Gastrocnemius medialis (tissue), 4 donors: ENCODE measurements at regions not wholly inside any gene's neighbourhood (a gene's known extent, or its start where the extent isn't known, plus 50 kb on each side); places are given as distances from the start of the nearest gene placed in this dataset.

ENCODE experiments used
- ATAC-seq, 2 donors: fragments of 150-250 bp; one replicate each; pipeline ENCODE4 v1.9.1; 2016
- DNase-seq, 2 donors: peaks; one replicate each; pipeline ENCODE4 v3.0.0-alpha.2; 2019
- H3K27ac ChIP-seq, 4 donors: fragments of 200-600 bp; sonication (generic); 1 replicate in 1 of 4; 2 replicates in 3 of 4; pipeline ENCODE4 v1.5.1; 2016 to 2018; ENCODE audit warnings: mild to moderate bottlenecking in 2 of 4, moderate library complexity in 1 of 4
- H3K27me3 ChIP-seq, 3 donors: fragments of 200-600 bp; sonication (generic) in 2 of 3; 1 replicate in 1 of 3; 2 replicates in 2 of 3; pipeline versions ENCODE4 v1.5.1 to v1.6.0; 2016 to 2019; ENCODE audit warnings: mild to moderate bottlenecking in 1 of 3, moderate library complexity in 1 of 3
- H3K36me3 ChIP-seq, 2 donors: fragments of 200-600 bp; sonication (generic) in 1 of 2; one replicate each; pipeline ENCODE4 v1.5.1; 2017 to 2018
- H3K4me1 ChIP-seq, 2 donors: fragments of 200-600 bp; sonication (generic) in 1 of 2; one replicate each; pipeline ENCODE4 v1.5.1; 2016 to 2017; ENCODE audit warnings: mild to moderate bottlenecking in 2 of 2
- H3K4me3 ChIP-seq, 4 donors: fragments of 200-600 bp; sonication (generic) in 3 of 4; 1 replicate in 1 of 4; 2 replicates in 3 of 4; pipeline ENCODE4 v1.5.1; 2016 to 2019; ENCODE audit warnings: mild to moderate bottlenecking in 2 of 4
- H3K9me3 ChIP-seq, 3 donors: fragments of 200-600 bp; sonication (generic) in 2 of 3; 1 replicate in 1 of 3; 2 replicates in 2 of 3; pipeline ENCODE4 v1.5.1; 2016 to 2019
- POLR2A ChIP-seq, 2 donors: fragments of 450-650 bp; IDR thresholded peaks; one replicate each; pipeline ENCODE4 v1.6.1; 2017; ENCODE audit warnings: antibody characterized with exemption in 2 of 2, mild to moderate bottlenecking in 2 of 2, moderate library complexity in 2 of 2
- in situ Hi-C, 4 donors: fragments of 200-750 bp; cut with MboI; loops; one replicate each; pipeline versions ENCODE4 v1.15.0 to v1.8.0; 2017; ENCODE audit warnings: low sequenced_read_pairs in 4 of 4
- intact Hi-C: fragments of 100-400 bp; cut with DNase I; formaldehyde crosslinking; loops from one replicate; pipeline ENCODE4 v1.15.1; 2023; ENCODE audit warnings: low total_unique reads
- TF ChIP-seq, protein P1 (sequence below), 5 experiments: fragments of 450-650 bp in 3 of 5; fragments of 200-600 bp in 2 of 5; sonication (generic) in 2 of 5; IDR thresholded peaks in 4 of 5; conservative IDR thresholded peaks in 1 of 5; 1 replicate in 4 of 5; 2 replicates in 1 of 5; pipeline ENCODE4 v1.5.1; 2016 to 2019; ENCODE audit warnings: antibody characterized with exemption in 5 of 5, mild to moderate bottlenecking in 3 of 5, moderate library complexity in 3 of 5

DNA sequence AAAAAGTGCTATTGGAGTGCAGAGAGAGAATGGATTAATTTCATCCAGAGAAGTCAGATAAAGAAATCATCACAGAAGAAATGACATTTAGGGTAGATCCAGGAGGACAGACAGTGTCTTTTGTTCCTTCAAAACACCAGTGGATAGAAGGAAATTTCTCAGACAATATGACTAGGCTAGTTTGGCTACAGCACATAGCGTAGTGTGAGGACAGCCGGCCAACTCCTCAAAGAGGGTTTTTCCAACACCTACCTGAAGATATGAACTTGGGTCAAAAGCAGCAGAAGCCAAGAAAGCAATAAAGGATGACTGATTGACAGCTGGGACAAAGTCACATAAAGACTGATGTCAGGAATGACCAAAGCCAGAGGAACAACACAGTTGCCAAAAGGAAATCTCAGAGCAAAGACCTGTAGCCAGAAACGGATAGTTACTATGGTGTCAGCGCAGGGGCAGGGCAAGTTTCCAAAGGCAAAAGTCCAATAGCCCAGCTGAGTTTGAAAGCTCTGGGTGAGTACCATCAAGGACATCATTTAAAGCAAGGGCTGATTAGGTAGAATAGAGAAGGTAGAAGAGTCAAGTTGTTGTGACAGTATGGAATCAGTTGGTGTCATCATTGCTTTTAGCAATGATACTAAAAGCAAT is 58.7 kb upstream of the PDE3A start:
- Histone ChIP-seq H3K4me3 (no peak overlapping the region), H3K4me1 (peaks cover 0 to 8% of the 10 kb centered on the region in 2 donors), H3K27me3 (no peaks in the 10 kb centered on the region), H3K36me3 (no peaks in the 10 kb centered on the region), H3K9me3 (peaks cover 3 to 4% (median 3%) of the 10 kb centered on the region in 3 donors), H3K27ac (no peak overlapping the region)
- intact Hi-C loops = no loop called here
- no peak for TF ChIP-seq POLR2A (IDR thresholded peaks at IDR 0.05)
- TF ChIP-seq, protein P1, sequence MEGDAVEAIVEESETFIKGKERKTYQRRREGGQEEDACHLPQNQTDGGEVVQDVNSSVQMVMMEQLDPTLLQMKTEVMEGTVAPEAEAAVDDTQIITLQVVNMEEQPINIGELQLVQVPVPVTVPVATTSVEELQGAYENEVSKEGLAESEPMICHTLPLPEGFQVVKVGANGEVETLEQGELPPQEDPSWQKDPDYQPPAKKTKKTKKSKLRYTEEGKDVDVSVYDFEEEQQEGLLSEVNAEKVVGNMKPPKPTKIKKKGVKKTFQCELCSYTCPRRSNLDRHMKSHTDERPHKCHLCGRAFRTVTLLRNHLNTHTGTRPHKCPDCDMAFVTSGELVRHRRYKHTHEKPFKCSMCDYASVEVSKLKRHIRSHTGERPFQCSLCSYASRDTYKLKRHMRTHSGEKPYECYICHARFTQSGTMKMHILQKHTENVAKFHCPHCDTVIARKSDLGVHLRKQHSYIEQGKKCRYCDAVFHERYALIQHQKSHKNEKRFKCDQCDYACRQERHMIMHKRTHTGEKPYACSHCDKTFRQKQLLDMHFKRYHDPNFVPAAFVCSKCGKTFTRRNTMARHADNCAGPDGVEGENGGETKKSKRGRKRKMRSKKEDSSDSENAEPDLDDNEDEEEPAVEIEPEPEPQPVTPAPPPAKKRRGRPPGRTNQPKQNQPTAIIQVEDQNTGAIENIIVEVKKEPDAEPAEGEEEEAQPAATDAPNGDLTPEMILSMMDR (IDR thresholded peaks at IDR 0.05 in 4 of 5, conservative IDR thresholded peaks at IDR 0.05 in 1 of 5) = no peak
- in situ Hi-C loops = no loop called here
- ATAC-seq = peak; percentile 39 to 52
- DNase-seq = no peak

DNA sequence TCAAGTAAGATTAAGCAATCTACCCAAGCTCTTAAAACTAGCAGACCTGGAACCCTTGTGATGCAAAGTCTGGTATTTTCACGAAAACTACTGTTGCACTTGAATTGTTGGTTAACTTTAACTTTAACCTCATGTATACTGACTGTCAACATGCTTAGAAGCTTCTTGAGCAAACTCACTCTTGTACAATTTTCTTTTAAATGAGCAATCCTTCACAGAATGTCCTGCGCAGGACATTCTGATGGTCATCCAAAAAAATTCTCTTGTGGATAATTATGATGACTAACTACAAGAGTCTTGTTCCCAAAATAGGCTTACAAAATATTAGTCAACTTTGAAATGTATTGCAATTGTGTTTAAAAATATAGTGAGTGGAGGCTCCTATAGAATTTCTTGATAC is 54.0 kb upstream of the PDE3A start:
- H3K4me1 ChIP-seq = peaks cover 0 to 12% of the 10 kb centered on the region in 2 donors
- ATAC-seq (peak; percentile 76 to 81), DNase-seq (no peak)
- H3K36me3 ChIP-seq = no peaks in the 10 kb centered on the region
- H3K27me3 ChIP-seq = no peaks in the 10 kb centered on the region
- intact Hi-C loops = no loop called here
- in situ Hi-C loops = no loop called here
- TF ChIP-seq POLR2A (IDR thresholded peaks at IDR 0.05) = no peak
- TF ChIP-seq, protein P1 (IDR thresholded peaks at IDR 0.05 in 4 of 5, conservative IDR thresholded peaks at IDR 0.05 in 1 of 5) = no peak
- H3K27ac ChIP-seq = no peak overlapping the region
- H3K9me3 ChIP-seq = no peaks in the 10 kb centered on the region
- no peak overlapping the region for H3K4me3 ChIP-seq

DNA sequence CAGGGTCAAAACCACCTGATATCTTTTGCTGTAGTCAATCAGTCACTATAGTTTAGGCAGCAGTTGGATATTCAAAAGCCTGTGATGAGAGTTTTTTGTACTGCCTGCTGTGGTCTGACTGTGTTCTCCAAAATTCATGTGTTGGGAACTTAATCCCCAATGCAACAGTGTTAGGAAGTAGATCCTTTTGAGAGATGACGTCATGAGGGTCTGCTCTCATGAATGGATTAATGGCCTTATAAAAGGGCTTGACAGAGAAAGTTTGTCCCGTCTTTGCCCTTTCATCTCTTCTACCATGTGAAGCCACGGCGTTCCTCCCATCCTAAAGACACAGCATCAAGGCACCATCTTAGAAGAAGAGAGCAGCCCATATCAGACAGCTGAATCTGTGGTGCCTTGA is 50.8 kb upstream of the PDE3A start:
- Histone ChIP-seq H3K27ac (no peak overlapping the region), H3K9me3 (no peaks in the 10 kb centered on the region), H3K4me1 (peaks cover 3 to 13% of the 10 kb centered on the region in 2 donors), H3K27me3 (no peaks in the 10 kb centered on the region), H3K36me3 (no peaks in the 10 kb centered on the region), H3K4me3 (no peak overlapping the region)
- in situ Hi-C loops (no loop called here), intact Hi-C loops (no loop called here)
- DNase-seq (no peak), ATAC-seq (no peak)
- no peak for TF ChIP-seq POLR2A (IDR thresholded peaks at IDR 0.05)
- TF ChIP-seq, protein P1 (IDR thresholded peaks at IDR 0.05 in 4 of 5, conservative IDR thresholded peaks at IDR 0.05 in 1 of 5) = no peak
